A549 (cell line): ENCODE measurements at regions not wholly inside any gene's neighbourhood (a gene's known extent, or its start where the extent isn't known, plus 50 kb on each side); places are given as distances from the start of the nearest gene placed in this dataset.
"Not testable (repeated sequence)": the region's sequence is repeated elsewhere in the genome, so short reads cannot be mapped to it uniquely, and the experiment has no call there.

Source experiments
- ATAC-seq, 2 experiments: fragments of 200-7000 bp in 1 of 2; fragments of >200 bp in 1 of 2; cut with Nextera tagmentation in 1 of 2; cut with Tn5 transposase in 1 of 2; 3 replicates each; pipeline versions ENCODE4 v1.8.0 to v1.9.1; 2018 to 2020; ENCODE audit warnings: mild to moderate bottlenecking in 1 of 2, moderate library complexity in 1 of 2
- CTCF ChIA-PET: fragments of 300-600 bp; sonication (Branson Sonifier 250); formaldehyde crosslinking; extraction: SDS; loops from one replicate; lab custom pipeline; 2021; ENCODE audit warnings: antibody characterized with exemption, inconsistent platforms; lab: Yijun Ruan, JAX
- POLR2A ChIA-PET: fragments of 350-600 bp; formaldehyde crosslinking; extraction: SDS; loops from one replicate; lab custom pipeline; 2021; ENCODE audit warnings: antibody characterized with exemption, inconsistent platforms; lab: Yijun Ruan, JAX
- DNase-seq, 2 experiments: peaks; one replicate each; pipeline versions ENCODE4 v3.0.0 to v3.0.0-alpha.2; 2011 to 2016; ENCODE audit warnings: low read depth in 1 of 2, low spot score in 1 of 2
- FAIRE-seq: peaks from 2 replicates; lab custom pipeline; 2011; peaks lifted over from hg19 to GRCh38; lab: Jason Lieb, UNC
- H3K27ac ChIP-seq, 2 experiments: fragments of >200 bp; sonication (Bioruptor Twin); formaldehyde crosslinking; 3 replicates each; pipeline ENCODE4 v1.5.1; 2016 to 2017
- H3K4me1 ChIP-seq: fragments of >200 bp; sonication (Bioruptor Twin); formaldehyde crosslinking; 3 replicates; pipeline ENCODE4 v1.6.1; 2016
- H3K4me2 ChIP-seq: fragments of >200 bp; sonication (Bioruptor Twin); formaldehyde crosslinking; 3 replicates; pipeline ENCODE4 v1.6.1; 2016
- H3K4me3 ChIP-seq: fragments of >200 bp; sonication (Bioruptor Twin); formaldehyde crosslinking; 3 replicates; pipeline ENCODE4 v1.5.1; 2016
- H3K9me3 ChIP-seq: fragments of >200 bp; sonication (Bioruptor Twin); formaldehyde crosslinking; 3 replicates; pipeline ENCODE4 v1.6.1; 2016
- BHLHE40 ChIP-seq: IDR thresholded peaks from 2 replicates; pipeline ENCODE4 v1.6.1; 2012; ENCODE audit warnings: low read depth, low read length, inconsistent platforms
- CBX2 ChIP-seq: fragments of 200-600 bp; sonication (generic); IDR thresholded peaks from 2 replicates; pipeline ENCODE4 v1.6.1; 2016; ENCODE audit warnings: low read depth, mild to moderate bottlenecking, borderline replicate concordance
- CHD2 ChIP-seq: fragments of 150-350 bp; IDR thresholded peaks from 2 replicates; pipeline ENCODE4 v1.6.1; 2014; ENCODE audit warnings: low read length; ENCODE audit not compliant: partially characterized antibody
- E2F6 ChIP-seq: IDR thresholded peaks from 2 replicates; pipeline ENCODE4 v1.6.1; 2012; ENCODE audit warnings: low read depth, borderline replicate concordance
- ELK1 ChIP-seq: fragments of 150-350 bp; IDR thresholded peaks from 2 replicates; pipeline ENCODE4 v1.6.1; 2014; ENCODE audit warnings: low read depth, mild to moderate bottlenecking, low read length
- EP300 ChIP-seq, 2 experiments: fragments of >200 bp; sonication (Bioruptor Twin); formaldehyde crosslinking; IDR thresholded peaks; 2 replicates in 1 of 2; 3 replicates in 1 of 2; pipeline ENCODE4 v1.6.1; 2016 to 2017
- GATA3 ChIP-seq: IDR thresholded peaks from 2 replicates; pipeline ENCODE4 v1.6.1; 2012; ENCODE audit warnings: borderline replicate concordance
- HEYL ChIP-seq: fragments of 250-450 bp; sonication (Bioruptor Pico); IDR thresholded peaks from 2 replicates; pipeline ENCODE4 v1.8.0; 2021; ENCODE audit warnings: mild to moderate bottlenecking, moderate library complexity
- HMGXB4 ChIP-seq: fragments of 250-450 bp; sonication (Bioruptor Pico); IDR thresholded peaks from 2 replicates; pipeline ENCODE4 v1.5.0; 2021; ENCODE audit warnings: mild to moderate bottlenecking, moderate library complexity, borderline replicate concordance
- HOXB13 ChIP-seq: fragments of 250-450 bp; sonication (Bioruptor Pico); IDR thresholded peaks from 2 replicates; pipeline ENCODE4 v1.5.0; 2020; ENCODE audit warnings: low read depth, mild to moderate bottlenecking, moderate library complexity
- JUN ChIP-seq, 2 experiments: fragments of >200 bp; sonication (Bioruptor Twin); formaldehyde crosslinking; IDR thresholded peaks; 2 replicates in 1 of 2; 3 replicates in 1 of 2; pipeline ENCODE4 v1.6.1; 2016 to 2017
- KDM1A ChIP-seq: fragments of 200-600 bp; sonication (generic); IDR thresholded peaks from 2 replicates; pipeline ENCODE4 v1.6.1; 2016; ENCODE audit warnings: low read depth, mild to moderate bottlenecking
- KDM5A ChIP-seq: fragments of 200-600 bp; sonication (generic); IDR thresholded peaks from 2 replicates; pipeline ENCODE4 v1.6.1; 2016; ENCODE audit warnings: antibody characterized with exemption, mild to moderate bottlenecking
- MAZ ChIP-seq: fragments of 150-350 bp; IDR thresholded peaks from 2 replicates; pipeline ENCODE4 v1.6.1; 2014; ENCODE audit warnings: antibody characterized with exemption, low read depth, low read length, borderline replicate concordance
- MYC ChIP-seq: IDR thresholded peaks from 2 replicates; pipeline ENCODE4 v1.6.1; 2012; ENCODE audit warnings: mild to moderate bottlenecking, inconsistent platforms, low read length, improper control_type of control experiment, borderline replicate concordance
- POLR2A ChIP-seq: IDR thresholded peaks from 2 replicates; pipeline ENCODE4 v1.6.1; 2012; ENCODE audit warnings: mild to moderate bottlenecking, low read length
- SMC3 ChIP-seq: fragments of >200 bp; sonication (Bioruptor Twin); formaldehyde crosslinking; IDR thresholded peaks from 3 replicates; pipeline ENCODE4 v1.6.1; 2018; ENCODE audit warnings: inconsistent platforms
- TP53 ChIP-seq: fragments of 250-450 bp; sonication (Bioruptor Pico); IDR thresholded peaks from 2 replicates; pipeline ENCODE4 v1.5.0; 2021; ENCODE audit warnings: mild to moderate bottlenecking, moderate library complexity
- USF2 ChIP-seq: fragments of 450-650 bp; IDR thresholded peaks from 2 replicates; pipeline ENCODE4 v1.6.1; 2014; ENCODE audit warnings: antibody characterized with exemption
- ZC3H11A ChIP-seq: fragments of 450-650 bp; IDR thresholded peaks from 2 replicates; pipeline ENCODE4 v1.6.1; 2014; ENCODE audit warnings: antibody characterized with exemption, mild to moderate bottlenecking
- ZFP36 ChIP-seq: fragments of 450-650 bp; IDR thresholded peaks from 2 replicates; pipeline ENCODE4 v1.6.1; 2014; ENCODE audit warnings: borderline replicate concordance; ENCODE audit not compliant: partially characterized antibody
- ZNF302 ChIP-seq: fragments of 250-450 bp; sonication (Bioruptor Pico); IDR thresholded peaks from 2 replicates; pipeline ENCODE4 v1.9.0; 2021; ENCODE audit warnings: inconsistent platforms, mild to moderate bottlenecking, moderate library complexity
- WGBS: methylation state at CpG from one replicate; pipeline ENCODE4 v1.1.6; 2017; ENCODE audit errors: missing lambda C conversion rate; 5-methylcytosine and 5-hydroxymethylcytosine counted together

- TF ChIP-seq ZNF302 (CRISPR knock-in tag) = no peak
- no peak for TF ChIP-seq HMGXB4 (CRISPR knock-in tag)
- no peak for TF ChIP-seq CBX2
- no peak for TF ChIP-seq SMC3
- no peak for TF ChIP-seq ELK1
- TF ChIP-seq, all 56 proteins: peak for 0
These were observed 388.7 kb downstream of the NPHP4 start (continued) for GRCh38 chr1:5603353-5604104.

- H3K4me3 ChIP-seq, FAIRE-seq, CTCF ChIA-PET, ATAC-seq, H3K4me1 ChIP-seq, H3K9me3 ChIP-seq, DNase-seq, H3K4me2 ChIP-seq, H3K27ac ChIP-seq, POLR2A ChIA-PET: not testable (repeated sequence)
- 42% methylated on average over 3 of the region's 5 CpGs for WGBS
These were observed 389.5 kb downstream of the NPHP4 start for GRCh38 chr1:5602718-5603117.

GRCh38 chr1:5601516-5601915, 390.7 kb downstream of the NPHP4 start:
- DNase-seq (no peak), FAIRE-seq (no peak), ATAC-seq (no peak)
- no peak for TF ChIP-seq KDM5A
- no peak for TF ChIP-seq CHD2
- no peak for TF ChIP-seq E2F6
- no peak for TF ChIP-seq JUN (IDR thresholded peaks at IDR 0.05)
- TF ChIP-seq HEYL (CRISPR knock-in tag) = no peak
- no peak for TF ChIP-seq ELK1
- no peak for TF ChIP-seq POLR2A
- TF ChIP-seq ZC3H11A = no peak
- no peak for TF ChIP-seq BHLHE40
- TF ChIP-seq MYC = no peak
- TF ChIP-seq KDM1A = no peak
- no peak for TF ChIP-seq HOXB13 (CRISPR knock-in tag)
- TF ChIP-seq CBX2 = no peak
- no peak for TF ChIP-seq USF2
- TF ChIP-seq GATA3 = no peak
- no peak for TF ChIP-seq EP300 (IDR thresholded peaks at IDR 0.05)
- no peak for TF ChIP-seq TP53 (CRISPR knock-in tag)
- TF ChIP-seq MAZ = no peak
- TF ChIP-seq ZFP36 = no peak
- Histone ChIP-seq H3K4me2 (no peak overlapping the region), H3K4me1 (no peaks in the 10 kb centered on the region), H3K4me3 (no peak overlapping the region), H3K9me3 (no peaks in the 10 kb centered on the region), H3K27ac (no peak overlapping the region)
- CTCF ChIA-PET = no interaction called here
- POLR2A ChIA-PET = no interaction called here
- 7% methylated on average over 9 of the region's 21 CpGs for WGBS
